NCI-H510A treated with DMSO at 0.1 percent for 48 hours (cell line): ENCODE measurements at regions not wholly inside any gene's neighbourhood (a gene's known extent, or its start where the extent isn't known, plus 50 kb on each side); places are given as distances from the start of the nearest gene placed in this dataset.
"Not testable (repeated sequence)": the region's sequence is repeated elsewhere in the genome, so short reads cannot be mapped to it uniquely, and the experiment has no call there.

ENCODE experiments used
- DNase-seq: peaks from one replicate; lab custom pipeline; 2025; lab: John Stamatoyannopoulos, UW

GRCh38 chr2:139410147-139410832, 630.1 kb upstream of the NXPH2 start:
- DNase-seq: not testable (repeated sequence)

GRCh38 chr2:139409212-139409611, 629.0 kb upstream of the NXPH2 start:
- DNase-seq: no peak

DNA sequence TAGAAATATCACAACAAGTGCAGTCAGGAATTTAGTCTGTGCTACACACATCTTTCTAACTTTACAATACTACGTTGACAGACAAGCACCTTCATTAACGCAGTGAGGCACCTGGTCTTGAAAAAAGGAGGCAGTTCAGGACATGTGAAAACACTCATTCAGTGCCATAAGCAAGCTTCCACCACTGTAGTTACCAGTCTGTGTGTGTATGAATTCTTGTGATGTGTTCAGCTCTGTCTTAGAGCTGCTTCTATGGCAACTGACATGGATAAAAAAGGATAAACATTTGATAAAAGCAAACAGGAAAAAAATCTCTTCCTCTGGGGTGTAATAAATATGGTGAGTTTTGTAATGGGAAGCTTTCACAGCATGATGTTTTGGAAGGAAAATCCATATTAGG, 623.8 kb upstream of the NXPH2 start:
- DNase-seq: no peak

- DNase-seq: no peak
Measured at GRCh38 chr2:139394801-139395200, 614.6 kb upstream of the NXPH2 start.

DNA sequence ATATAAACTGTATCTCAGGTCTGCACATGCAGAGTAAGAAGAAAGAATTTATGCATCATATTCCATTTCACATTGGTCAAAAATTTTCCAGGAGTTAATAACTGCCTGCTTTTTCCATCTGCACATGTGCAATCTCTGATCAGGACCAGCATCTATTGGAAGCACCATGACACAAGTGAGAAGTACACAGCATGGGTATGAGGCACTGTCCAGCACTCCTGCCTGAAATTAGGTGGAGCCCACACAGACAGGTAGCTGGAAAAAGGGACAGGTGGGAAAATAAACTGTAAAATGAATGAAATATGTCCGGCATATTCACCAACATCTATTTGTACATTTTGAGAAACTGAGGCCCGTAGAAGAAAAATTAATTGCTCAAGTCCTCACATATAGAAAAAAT, 609.2 kb upstream of the NXPH2 start:
- DNase-seq: no peak

DNA sequence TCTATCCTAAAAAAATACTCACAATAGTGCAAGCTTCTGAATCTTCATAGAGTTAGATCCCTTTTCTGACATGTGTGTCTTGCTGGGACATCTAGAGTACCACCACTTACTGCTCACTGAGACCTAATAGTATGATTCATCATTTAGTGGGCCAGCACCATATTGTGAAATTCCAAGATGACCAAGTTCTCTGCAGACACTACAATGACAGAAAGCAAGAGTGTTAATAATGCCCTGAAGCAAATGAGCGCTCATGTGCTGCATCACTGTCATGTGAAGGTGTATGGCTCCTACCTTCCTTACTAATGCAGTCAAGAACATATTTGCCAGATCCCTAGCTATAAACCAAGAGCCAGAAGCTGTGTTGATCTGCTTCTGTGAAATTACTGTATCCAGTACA, 606.2 kb upstream of the NXPH2 start:
- no peak for DNase-seq

GRCh38 chr2:139383532-139383931, 603.3 kb upstream of the NXPH2 start:
- no peak for DNase-seq

DNA sequence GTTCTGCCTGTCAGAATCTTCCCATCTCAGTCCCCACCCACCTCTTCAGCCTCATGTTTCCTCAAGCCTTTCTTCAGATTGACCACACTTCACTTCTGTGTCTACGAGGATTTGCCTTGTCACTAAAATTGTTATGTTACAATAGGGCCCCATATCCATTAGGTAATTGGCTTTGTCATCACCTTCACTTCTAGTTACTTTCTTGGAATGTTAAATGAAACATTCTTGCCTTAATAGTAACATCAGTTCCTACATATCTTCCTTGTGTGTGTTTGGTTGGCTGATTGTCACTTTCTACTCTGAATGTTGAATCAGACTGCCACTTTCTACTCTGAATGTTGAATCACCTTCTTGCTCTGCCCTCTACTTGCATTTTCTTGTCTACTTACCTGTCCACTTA, 599.9 kb upstream of the NXPH2 start:
- DNase-seq: no peak

- no peak for DNase-seq
Measured at GRCh38 chr2:139378373-139378772, 598.2 kb upstream of the NXPH2 start.

- no peak for DNase-seq
Measured at GRCh38 chr2:139374296-139374850, 594.2 kb upstream of the NXPH2 start.

- DNase-seq: no peak
Measured at GRCh38 chr2:139369423-139370409, 589.5 kb upstream of the NXPH2 start.

DNA sequence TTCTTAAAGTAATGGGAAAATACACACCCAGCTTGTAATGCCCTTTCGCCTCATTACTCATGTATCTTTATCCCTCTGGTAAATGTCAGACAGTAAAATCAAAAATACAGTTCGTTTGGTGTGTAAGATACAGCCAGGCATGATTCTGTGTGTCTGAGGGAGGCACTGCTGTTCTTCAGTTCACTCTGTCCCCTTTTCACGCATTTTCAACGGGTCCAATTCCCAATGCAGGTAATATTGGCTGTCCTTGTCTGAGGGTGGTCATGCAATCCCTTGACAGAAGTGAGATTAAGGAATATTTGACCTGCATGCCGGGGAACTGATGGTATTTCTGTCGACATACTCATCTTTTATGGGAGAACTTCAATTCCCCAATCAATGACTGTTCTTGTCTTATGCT, 587.2 kb upstream of the NXPH2 start:
- no peak for DNase-seq

GRCh38 chr2:139366681-139367080, 586.5 kb upstream of the NXPH2 start:
- DNase-seq: peak; percentile 47

- DNase-seq: no peak
Measured at GRCh38 chr2:139365189-139365588, 585.0 kb upstream of the NXPH2 start.

DNA sequence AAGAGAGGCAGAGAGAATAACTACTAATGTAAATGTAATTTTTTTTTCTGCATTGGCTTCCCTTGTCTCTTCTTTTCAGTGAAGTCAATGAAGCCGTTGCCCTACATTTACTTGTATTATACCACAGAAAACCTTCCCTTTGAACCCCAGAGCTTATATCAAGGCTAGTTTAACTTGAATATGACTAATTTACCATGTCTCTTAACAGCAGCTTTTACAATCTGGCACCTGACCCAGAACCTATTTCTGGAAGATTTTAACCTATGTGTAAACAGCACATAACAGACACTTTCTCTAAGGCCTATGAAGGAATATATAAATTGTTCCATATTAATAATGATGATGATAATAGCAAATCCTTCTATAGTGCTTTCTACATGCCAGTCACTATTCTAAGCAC, 580.5 kb upstream of the NXPH2 start:
- no peak for DNase-seq

- DNase-seq: no peak
Measured at GRCh38 chr2:139359818-139360217, 579.6 kb upstream of the NXPH2 start.

DNA sequence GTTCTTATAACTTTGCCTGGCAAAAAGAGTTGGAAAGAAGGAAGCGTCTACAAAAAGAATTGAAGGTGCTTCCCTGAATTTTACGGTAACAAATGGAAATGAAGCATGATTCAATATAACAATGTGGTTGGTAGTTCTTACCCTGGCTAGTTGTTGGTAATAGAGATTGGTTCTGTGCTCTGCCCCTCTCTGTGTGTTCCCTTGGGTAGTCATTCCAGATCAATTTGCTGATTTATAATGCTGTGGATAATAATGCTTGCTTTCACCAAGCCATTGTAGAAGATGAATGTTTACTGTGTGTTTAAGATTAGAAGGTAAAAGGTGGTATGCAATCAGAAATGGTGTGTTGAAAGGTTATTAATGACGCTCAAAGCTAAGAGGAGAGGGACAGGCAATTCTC, 577.8 kb upstream of the NXPH2 start:
- DNase-seq: no peak

DNA sequence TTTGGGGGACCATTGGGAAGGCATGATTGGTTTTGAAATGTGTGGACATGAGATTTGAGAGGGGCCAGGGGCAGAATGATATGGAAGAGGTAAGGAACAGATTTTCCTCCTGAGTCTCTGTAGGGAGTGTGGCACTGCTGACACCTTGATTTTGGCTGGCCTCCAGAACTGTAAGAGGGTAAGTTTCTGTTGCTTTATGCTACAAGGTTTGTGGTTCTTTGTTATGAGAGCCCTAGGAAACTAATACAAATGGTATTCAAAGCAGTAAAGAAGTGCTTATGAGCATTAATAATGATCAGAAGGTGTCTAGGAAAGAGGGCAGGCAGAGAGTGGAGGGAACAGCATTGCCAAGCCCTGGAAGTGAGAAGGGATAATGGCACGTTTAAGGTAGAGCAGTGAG, 574.3 kb upstream of the NXPH2 start:
- no peak for DNase-seq

GRCh38 chr2:139353874-139354273, 573.7 kb upstream of the NXPH2 start:
- no peak for DNase-seq

DNA sequence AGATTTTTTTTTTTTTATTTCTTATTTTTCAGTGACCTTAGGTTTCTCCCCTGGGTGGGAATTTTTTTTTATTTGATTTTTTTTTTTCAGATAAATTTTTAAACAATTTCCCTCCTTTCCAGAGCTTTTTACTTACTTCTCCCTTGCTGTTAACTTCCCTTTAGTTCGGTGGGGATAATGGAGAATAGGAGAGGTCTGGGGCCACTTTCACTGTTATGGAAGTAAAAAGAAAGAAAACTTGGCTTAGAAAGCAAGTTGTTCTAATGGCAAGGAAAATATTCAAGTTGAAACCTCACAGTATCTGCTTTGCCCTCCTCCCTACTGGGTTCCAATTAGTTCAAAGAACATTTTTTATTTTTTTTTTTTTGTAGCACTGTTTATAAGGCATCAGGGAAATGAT, 537.1 kb upstream of the NXPH2 start:
- no peak for DNase-seq

- DNase-seq: no peak
Measured at GRCh38 chr2:139314059-139314458, 533.9 kb upstream of the NXPH2 start.

- DNase-seq: no peak
Measured at GRCh38 chr2:139296672-139297209, 516.6 kb upstream of the NXPH2 start.
